Medulla oblongata (tissue), 1 donor: ENCODE measurements at regions not wholly inside any gene's neighbourhood (a gene's known extent, or its start where the extent isn't known, plus 50 kb on each side); places are given as distances from the start of the nearest gene placed in this dataset.
"Not testable (repeated sequence)": the region's sequence is repeated elsewhere in the genome, so short reads cannot be mapped to it uniquely, and the experiment has no call there.

Experiments
- DNase-seq: peaks from one replicate; pipeline ENCODE4 v3.0.0-alpha.2; 2015; ENCODE audit errors: extremely low spot score

- no peak for DNase-seq
These were observed 231.5 kb upstream of the SETMAR start for GRCh38 chr3:4071481-4072184.

GRCh38 chr3:4077278-4077677 lies 225.9 kb upstream of the SETMAR start:
- DNase-seq = not testable (repeated sequence)

- DNase-seq = no peak
These were observed 225.2 kb upstream of the SETMAR start for GRCh38 chr3:4077950-4078349.

DNA sequence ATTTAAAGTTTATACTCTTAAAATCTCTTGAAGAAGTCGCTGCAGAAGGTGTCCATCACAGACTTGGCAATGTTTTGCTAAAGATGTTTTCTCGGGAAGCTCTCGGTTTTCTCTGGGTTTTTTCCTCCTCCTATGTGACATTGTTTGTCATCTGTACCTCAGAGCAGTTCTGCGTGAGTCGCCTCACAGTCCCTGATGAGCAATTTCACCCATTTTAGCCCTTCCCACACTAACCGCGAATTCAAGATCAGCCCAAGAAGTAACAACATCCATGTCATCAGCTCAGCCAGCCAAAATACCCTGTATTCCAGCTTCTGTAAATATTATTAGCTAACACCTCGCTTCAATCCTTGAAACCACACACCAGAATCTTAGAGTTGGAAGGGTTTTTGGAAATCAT lies 224.3 kb upstream of the SETMAR start:
- no peak for DNase-seq

GRCh38 chr3:4079339-4080195 lies 223.6 kb upstream of the SETMAR start:
- no peak for DNase-seq

GRCh38 chr3:4083225-4084015 lies 219.7 kb upstream of the SETMAR start:
- no peak for DNase-seq

- no peak for DNase-seq
These were observed 218.9 kb upstream of the SETMAR start for GRCh38 chr3:4084271-4084670.

- DNase-seq = not testable (repeated sequence)
These were observed 216.5 kb upstream of the SETMAR start for GRCh38 chr3:4086662-4087061.

GRCh38 chr3:4091786-4092185 lies 211.4 kb upstream of the SETMAR start:
- no peak for DNase-seq

DNA sequence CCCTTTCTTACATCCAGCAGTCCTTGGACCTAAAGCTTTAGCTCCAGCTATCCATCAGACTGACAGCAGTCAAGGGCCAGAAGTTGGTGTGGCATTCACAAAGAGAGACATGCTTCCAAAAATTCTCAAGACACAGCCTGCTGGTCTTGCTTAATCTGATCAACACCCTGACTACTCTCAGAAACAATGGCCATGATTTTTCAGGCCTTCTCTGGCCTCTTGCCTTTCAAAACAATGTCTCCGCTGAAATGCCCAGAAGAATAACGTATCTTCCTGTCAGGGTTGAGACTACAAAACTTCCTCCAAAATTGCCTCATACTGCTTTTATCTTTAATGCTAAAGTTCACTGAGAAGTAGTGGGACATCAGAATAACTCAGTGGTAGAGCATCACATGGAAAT lies 205.4 kb upstream of the SETMAR start:
- no peak for DNase-seq

DNA sequence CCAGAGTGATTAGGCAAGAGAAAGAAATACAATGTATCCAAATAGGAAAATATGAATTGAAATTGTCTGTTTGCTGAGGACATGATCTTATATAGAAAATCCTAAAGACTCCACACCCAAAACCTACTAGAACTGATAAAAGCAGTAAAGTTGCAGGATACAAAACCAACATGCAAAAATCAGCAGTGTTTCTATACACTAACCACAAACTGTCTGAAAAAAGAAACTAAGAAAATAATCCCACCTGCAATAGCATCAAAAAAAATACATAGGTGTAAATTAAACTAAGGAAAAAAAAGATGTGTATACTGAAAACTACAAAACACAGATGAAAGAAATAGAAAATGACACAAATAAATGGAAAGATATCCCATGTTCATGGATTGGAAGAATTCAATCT lies 203.6 kb upstream of the SETMAR start:
- no peak for DNase-seq

- DNase-seq = no peak
These were observed 195.7 kb upstream of the SETMAR start for GRCh38 chr3:4107430-4107829.

DNA sequence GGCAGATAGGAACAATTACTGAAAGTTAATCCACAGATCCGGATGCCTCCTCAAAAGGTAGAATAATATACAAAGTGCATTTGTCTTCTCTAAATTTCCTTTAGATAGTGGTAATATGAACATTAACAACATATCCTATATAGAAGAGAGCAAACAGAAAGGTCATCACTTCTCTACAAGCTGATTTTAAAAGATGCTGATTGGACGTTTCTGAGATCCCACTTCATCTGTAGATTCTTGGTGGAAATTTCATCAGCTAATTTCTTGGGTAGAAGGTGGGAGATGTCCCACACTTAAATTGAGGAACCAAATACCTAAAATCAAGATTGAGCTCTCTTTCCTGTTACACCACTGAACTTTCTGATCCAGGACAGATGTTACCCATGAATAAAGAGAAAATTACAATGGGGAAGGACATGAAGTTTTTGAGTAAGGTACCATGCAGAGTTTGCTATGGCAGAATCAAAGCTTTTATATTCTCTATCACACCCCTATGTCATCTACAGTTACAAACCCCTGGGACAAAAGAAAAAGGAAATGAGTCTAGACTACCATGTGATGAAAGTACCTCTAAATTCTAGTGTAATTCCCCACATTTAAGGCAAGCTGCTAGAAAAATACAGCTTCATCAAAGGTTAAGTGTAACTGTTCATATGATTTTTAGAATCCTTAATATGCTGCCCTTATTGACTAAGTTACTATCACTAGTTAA lies 189.2 kb upstream of the SETMAR start:
- DNase-seq = no peak

DNA sequence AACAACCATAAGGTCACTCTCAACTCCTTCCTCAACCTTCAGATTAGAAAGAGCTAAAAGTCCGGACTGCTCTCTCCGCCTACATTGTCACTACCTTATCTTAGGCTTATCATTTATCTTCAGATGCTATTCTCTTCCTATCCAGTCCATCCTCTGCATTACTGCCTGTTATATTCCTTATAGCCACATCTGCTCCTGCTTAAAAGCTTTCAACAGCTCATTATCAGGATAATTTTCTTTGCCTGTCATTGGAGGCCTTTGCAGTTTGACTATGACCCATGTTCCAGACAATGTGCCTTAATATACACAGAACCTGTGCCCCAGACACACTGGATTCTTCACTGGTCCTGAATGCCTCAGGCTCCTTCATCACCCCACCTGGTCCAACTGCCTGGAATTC lies 184.1 kb upstream of the SETMAR start:
- no peak for DNase-seq

GRCh38 chr3:4125576-4125975 lies 177.6 kb upstream of the SETMAR start:
- DNase-seq = no peak

GRCh38 chr3:4138150-4138785 lies 164.9 kb upstream of the SETMAR start:
- DNase-seq = no peak

GRCh38 chr3:4138786-4139431 lies 164.3 kb upstream of the SETMAR start:
- no peak for DNase-seq

- no peak for DNase-seq
These were observed 163.6 kb upstream of the SETMAR start for GRCh38 chr3:4139462-4140140.

DNA sequence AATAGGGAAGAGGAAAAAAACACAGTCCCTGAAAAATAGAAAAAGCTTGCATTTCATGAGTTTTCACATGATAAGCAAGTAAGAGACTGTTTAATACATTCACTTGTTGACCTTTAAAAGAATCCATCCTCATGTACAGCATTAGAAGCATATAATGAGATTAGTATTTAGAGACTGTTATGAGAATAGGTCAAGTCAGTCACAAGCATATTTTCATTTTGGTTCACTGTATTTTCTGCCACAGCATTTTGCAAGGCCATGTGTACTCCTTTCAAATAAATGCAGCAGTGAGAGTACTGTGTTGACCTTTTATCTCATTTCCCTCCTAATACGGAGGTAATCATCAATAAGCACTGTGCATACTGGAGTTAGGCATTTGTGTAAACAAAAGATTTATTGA lies 162.2 kb upstream of the SETMAR start:
- no peak for DNase-seq

DNA sequence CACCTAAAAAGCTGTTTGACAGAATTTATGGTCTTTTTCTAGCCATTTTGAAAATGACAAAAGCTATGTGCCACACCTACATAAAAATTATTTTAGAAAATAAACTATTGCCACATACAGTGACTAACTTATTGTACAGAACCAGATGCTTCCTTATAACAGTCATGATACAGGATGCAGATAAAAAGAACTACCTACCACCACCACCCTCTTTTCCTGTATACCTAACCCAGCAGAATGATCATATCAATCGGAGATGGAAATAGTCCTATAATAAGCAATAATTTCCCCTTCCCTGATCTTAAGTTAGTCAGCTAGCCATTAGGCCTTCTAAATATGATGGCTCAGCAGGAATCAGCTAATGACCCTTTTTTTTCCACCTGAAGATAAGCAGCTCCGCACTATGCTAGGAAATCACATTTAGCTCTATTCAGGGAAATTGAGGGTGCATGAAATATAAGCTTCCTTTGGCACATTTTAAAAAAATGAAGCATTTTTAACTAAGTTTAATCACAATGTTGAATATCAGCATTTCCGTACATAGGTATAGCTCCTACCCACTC lies 155.5 kb upstream of the SETMAR start:
- DNase-seq = no peak
